HCT116 (cell line): ENCODE measurements at regions not wholly inside any gene's neighbourhood (a gene's known extent, or its start where the extent isn't known, plus 50 kb on each side); places are given as distances from the start of the nearest gene placed in this dataset.

ENCODE experiments used
- EGR1 ChIP-seq: IDR thresholded peaks from 2 replicates; pipeline ENCODE4 v1.6.1; 2012; ENCODE audit warnings: low read depth
- EZH2 ChIP-seq: fragments of 200-600 bp; sonication (generic); IDR thresholded peaks from 2 replicates; pipeline ENCODE4 v1.6.1; 2017; ENCODE audit warnings: antibody characterized with exemption, mixed run types
- POLR2A ChIP-seq: IDR thresholded peaks from 2 replicates; pipeline ENCODE4 v1.7.0; 2011; ENCODE audit warnings: borderline replicate concordance; ENCODE audit not compliant: insufficient read depth, insufficient read length; ENCODE audit errors: extremely low read depth
- POLR2AphosphoS5 ChIP-seq: IDR thresholded peaks from 2 replicates; pipeline ENCODE4 v1.6.1; 2011; ENCODE audit warnings: mild to moderate bottlenecking, low read depth, low read length, moderate library complexity
- RAD21 ChIP-seq: IDR thresholded peaks from 2 replicates; pipeline ENCODE4 v1.6.1; 2012; ENCODE audit warnings: low read depth, mild to moderate bottlenecking
- SP1 ChIP-seq: IDR thresholded peaks from 2 replicates; pipeline ENCODE4 v1.6.1; 2012; ENCODE audit warnings: low read depth
- SRF ChIP-seq: IDR thresholded peaks from 2 replicates; pipeline ENCODE4 v1.6.1; 2012; ENCODE audit warnings: low read depth
- TF ChIP-seq, protein P1 (sequence below), 3 experiments: fragments of 200-600 bp in 1 of 3; sonication (generic) in 1 of 3; IDR thresholded peaks in 2 of 3; conservative IDR thresholded peaks in 1 of 3; 2 replicates each; pipeline ENCODE4 v1.5.1; 2012 to 2017; ENCODE audit warnings: low read depth in 2 of 3, low read length in 2 of 3, antibody characterized with exemption in 1 of 3, borderline replicate concordance in 1 of 3, control low read depth in 1 of 3, mild to moderate bottlenecking in 1 of 3, mixed read lengths in 1 of 3, mixed run types in 1 of 3, moderate library complexity in 1 of 3; ENCODE audit not compliant: insufficient read depth in 1 of 3
- TF ChIP-seq, protein P2 (sequence below): IDR thresholded peaks from 2 replicates; pipeline ENCODE4 v1.6.1; 2012

DNA sequence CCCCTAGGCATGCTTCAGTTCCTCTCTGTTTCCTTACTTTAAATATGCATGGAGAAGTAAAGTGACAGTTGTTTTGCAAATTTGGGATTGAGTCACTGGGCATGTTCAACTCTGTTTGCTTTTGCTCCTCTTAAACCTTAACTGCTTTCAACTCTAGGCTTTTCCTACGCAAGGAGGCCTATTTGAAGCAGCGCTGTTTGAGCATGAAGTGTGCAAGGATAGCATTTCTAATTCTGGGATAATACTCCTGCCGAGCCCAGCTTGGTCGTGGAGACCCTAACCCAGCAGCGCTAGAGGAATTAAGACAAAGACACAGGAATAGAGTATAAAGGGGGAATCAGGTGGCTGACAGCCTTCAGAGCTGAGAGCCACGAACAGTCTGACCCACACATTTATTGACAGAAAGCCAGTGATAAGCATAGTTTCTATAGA lies 803.4 kb upstream of the CDH10 start:
- no peak for TF ChIP-seq RAD21
- TF ChIP-seq, protein P1, sequence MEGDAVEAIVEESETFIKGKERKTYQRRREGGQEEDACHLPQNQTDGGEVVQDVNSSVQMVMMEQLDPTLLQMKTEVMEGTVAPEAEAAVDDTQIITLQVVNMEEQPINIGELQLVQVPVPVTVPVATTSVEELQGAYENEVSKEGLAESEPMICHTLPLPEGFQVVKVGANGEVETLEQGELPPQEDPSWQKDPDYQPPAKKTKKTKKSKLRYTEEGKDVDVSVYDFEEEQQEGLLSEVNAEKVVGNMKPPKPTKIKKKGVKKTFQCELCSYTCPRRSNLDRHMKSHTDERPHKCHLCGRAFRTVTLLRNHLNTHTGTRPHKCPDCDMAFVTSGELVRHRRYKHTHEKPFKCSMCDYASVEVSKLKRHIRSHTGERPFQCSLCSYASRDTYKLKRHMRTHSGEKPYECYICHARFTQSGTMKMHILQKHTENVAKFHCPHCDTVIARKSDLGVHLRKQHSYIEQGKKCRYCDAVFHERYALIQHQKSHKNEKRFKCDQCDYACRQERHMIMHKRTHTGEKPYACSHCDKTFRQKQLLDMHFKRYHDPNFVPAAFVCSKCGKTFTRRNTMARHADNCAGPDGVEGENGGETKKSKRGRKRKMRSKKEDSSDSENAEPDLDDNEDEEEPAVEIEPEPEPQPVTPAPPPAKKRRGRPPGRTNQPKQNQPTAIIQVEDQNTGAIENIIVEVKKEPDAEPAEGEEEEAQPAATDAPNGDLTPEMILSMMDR (IDR thresholded peaks at IDR 0.05 in 2 of 3, conservative IDR thresholded peaks at IDR 0.05 in 1 of 3; ENCODE audit: borderline replicate concordance in 1 of 3, insufficient read depth in 1 of 3, low read depth in 2 of 3, low read length in 2 of 3) = no peak
- no peak for TF ChIP-seq EGR1
- TF ChIP-seq, protein P2, sequence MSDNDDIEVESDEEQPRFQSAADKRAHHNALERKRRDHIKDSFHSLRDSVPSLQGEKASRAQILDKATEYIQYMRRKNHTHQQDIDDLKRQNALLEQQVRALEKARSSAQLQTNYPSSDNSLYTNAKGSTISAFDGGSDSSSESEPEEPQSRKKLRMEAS = no peak
- no peak for TF ChIP-seq POLR2A
- TF ChIP-seq EZH2 = no peak
- TF ChIP-seq SP1 = no peak
- no peak for TF ChIP-seq SRF
- TF ChIP-seq POLR2AphosphoS5 = no peak
